Body of pancreas (tissue), 4 donors: ENCODE measurements at regions not wholly inside any gene's neighbourhood (a gene's known extent, or its start where the extent isn't known, plus 50 kb on each side); places are given as distances from the start of the nearest gene placed in this dataset.

ENCODE experiments used
- ATAC-seq: fragments of 150-250 bp; one replicate; pipeline ENCODE4 v1.9.1; 2016
- DNase-seq, 4 donors: peaks; one replicate each; pipeline ENCODE4 v3.0.0-alpha.2; 2019
- H3K27ac ChIP-seq, 4 donors: fragments of 200-600 bp; sonication (generic); 1 replicate in 3 of 4; 2 replicates in 1 of 4; pipeline versions ENCODE4 v1.5.1 to v1.6.1; 2016 to 2019; ENCODE audit warnings: mild to moderate bottlenecking in 1 of 4, mixed read lengths in 1 of 4, moderate library complexity in 1 of 4
- H3K27me3 ChIP-seq, 2 donors: fragments of 200-600 bp; sonication (generic); one replicate each; pipeline ENCODE4 v1.6.0; 2016; ENCODE audit warnings: mild to moderate bottlenecking in 1 of 2
- H3K36me3 ChIP-seq, 2 donors: fragments of 200-600 bp; sonication (generic); replicated peaks in 1 of 2; 2 replicates each; pipeline ENCODE4 v1.5.1; 2016; ENCODE audit warnings: low read depth in 2 of 2; ENCODE audit not compliant: insufficient read depth in 1 of 2
- H3K4me1 ChIP-seq: fragments of 200-600 bp; sonication (generic); one replicate; pipeline ENCODE4 v1.6.0; 2016
- H3K4me3 ChIP-seq, 2 donors: fragments of 200-600 bp; sonication (generic); 1 replicate in 1 of 2; 2 replicates in 1 of 2; pipeline ENCODE4 v1.5.1; 2016 to 2019
- H3K9me3 ChIP-seq, 3 donors: fragments of 200-600 bp; sonication (generic); 1 replicate in 2 of 3; 2 replicates in 1 of 3; pipeline ENCODE4 v1.5.1; 2016
- POLR2A ChIP-seq, 3 donors: fragments of 450-650 bp; IDR thresholded peaks; one replicate each; pipeline ENCODE4 v1.6.1; 2016; ENCODE audit warnings: antibody characterized with exemption in 3 of 3, mild to moderate bottlenecking in 2 of 3
- WGBS, 2 donors: methylation state at CpG; one replicate each; pipeline ENCODE4 v1.1.5; 2017; 5-methylcytosine and 5-hydroxymethylcytosine counted together
- intact Hi-C: fragments of 100-400 bp; cut with DNase I; formaldehyde crosslinking; loops from one replicate; pipeline ENCODE4 v1.15.1; 2023
- TF ChIP-seq, protein P1 (sequence below), 7 experiments: fragments of 450-650 bp in 4 of 7; fragments of 200-600 bp in 3 of 7; sonication (generic) in 3 of 7; IDR thresholded peaks; one replicate each; pipeline ENCODE4 v1.5.1; 2016 to 2019; ENCODE audit warnings: antibody characterized with exemption in 7 of 7

GRCh38 chr16:82328881-82329469 is 159.0 kb upstream of the MPHOSPH6 start:
- 35 to 43% methylated on average over 5 of the region's 5 CpGs for WGBS, 2 donors
- H3K27ac ChIP-seq = no peak overlapping the region
- no peaks in the 10 kb centered on the region for H3K36me3 ChIP-seq
- no peaks in the 10 kb centered on the region for H3K9me3 ChIP-seq
- no peak for TF ChIP-seq POLR2A (IDR thresholded peaks at IDR 0.05)
- TF ChIP-seq, protein P1, sequence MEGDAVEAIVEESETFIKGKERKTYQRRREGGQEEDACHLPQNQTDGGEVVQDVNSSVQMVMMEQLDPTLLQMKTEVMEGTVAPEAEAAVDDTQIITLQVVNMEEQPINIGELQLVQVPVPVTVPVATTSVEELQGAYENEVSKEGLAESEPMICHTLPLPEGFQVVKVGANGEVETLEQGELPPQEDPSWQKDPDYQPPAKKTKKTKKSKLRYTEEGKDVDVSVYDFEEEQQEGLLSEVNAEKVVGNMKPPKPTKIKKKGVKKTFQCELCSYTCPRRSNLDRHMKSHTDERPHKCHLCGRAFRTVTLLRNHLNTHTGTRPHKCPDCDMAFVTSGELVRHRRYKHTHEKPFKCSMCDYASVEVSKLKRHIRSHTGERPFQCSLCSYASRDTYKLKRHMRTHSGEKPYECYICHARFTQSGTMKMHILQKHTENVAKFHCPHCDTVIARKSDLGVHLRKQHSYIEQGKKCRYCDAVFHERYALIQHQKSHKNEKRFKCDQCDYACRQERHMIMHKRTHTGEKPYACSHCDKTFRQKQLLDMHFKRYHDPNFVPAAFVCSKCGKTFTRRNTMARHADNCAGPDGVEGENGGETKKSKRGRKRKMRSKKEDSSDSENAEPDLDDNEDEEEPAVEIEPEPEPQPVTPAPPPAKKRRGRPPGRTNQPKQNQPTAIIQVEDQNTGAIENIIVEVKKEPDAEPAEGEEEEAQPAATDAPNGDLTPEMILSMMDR (IDR thresholded peaks at IDR 0.05) = no peak
- no peaks in the 10 kb centered on the region for H3K27me3 ChIP-seq
- H3K4me1 ChIP-seq = peaks cover 33% of the 10 kb centered on the region
- intact Hi-C loops = no loop called here
- H3K4me3 ChIP-seq = no peak overlapping the region
- ATAC-seq (no peak), DNase-seq (no peak)

- no peak for ATAC-seq
- Histone ChIP-seq H3K4me3 (no peak overlapping the region), H3K9me3 (no peaks in the 10 kb centered on the region), H3K27ac (no peak overlapping the region), H3K4me1 (peaks cover 9% of the 10 kb centered on the region), H3K27me3 (no peaks in the 10 kb centered on the region), H3K36me3 (no peaks in the 10 kb centered on the region)
- TF ChIP-seq POLR2A (IDR thresholded peaks at IDR 0.05) = no peak
- TF ChIP-seq, protein P1 (IDR thresholded peaks at IDR 0.05) = no peak
- intact Hi-C loops = no loop called here
- no peak for DNase-seq
- WGBS, 2 donors = 89 to 96% methylated on average over 2 of the region's 2 CpGs
Measured at GRCh38 chr16:82323171-82323570, 153.1 kb upstream of the MPHOSPH6 start.

DNA sequence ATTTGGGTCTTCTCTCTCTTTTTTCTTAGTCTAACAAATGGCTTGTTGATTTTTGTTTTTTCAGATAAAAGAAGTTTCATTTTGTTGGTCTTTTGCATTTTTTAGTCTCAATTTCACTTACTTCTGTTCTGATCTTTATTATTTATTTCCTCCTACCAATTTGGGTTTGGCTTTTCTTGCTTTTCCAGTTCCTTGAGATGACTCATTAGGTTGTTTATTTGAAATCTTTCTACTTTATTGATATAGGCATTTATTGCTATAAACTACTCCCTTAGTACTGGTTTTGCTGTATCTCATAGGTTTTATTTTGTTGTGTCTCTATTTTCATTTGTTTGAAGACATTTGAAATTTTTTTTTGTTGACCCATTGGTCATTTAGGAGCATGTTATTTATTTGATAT is 152.2 kb upstream of the MPHOSPH6 start:
- no peaks in the 10 kb centered on the region for H3K36me3 ChIP-seq
- ATAC-seq (no peak), DNase-seq (no peak)
- no peak overlapping the region for H3K4me3 ChIP-seq
- H3K9me3 ChIP-seq = no peaks in the 10 kb centered on the region
- TF ChIP-seq, protein P1 (IDR thresholded peaks at IDR 0.05) = no peak
- TF ChIP-seq POLR2A (IDR thresholded peaks at IDR 0.05) = no peak
- intact Hi-C loops = no loop called here
- H3K27ac ChIP-seq = no peak overlapping the region
- peaks cover 18% of the 10 kb centered on the region for H3K4me1 ChIP-seq
- H3K27me3 ChIP-seq = no peaks in the 10 kb centered on the region

- Histone ChIP-seq H3K27me3 (no peaks in the 10 kb centered on the region), H3K27ac (no peak overlapping the region), H3K9me3 (no peaks in the 10 kb centered on the region), H3K36me3 (no peaks in the 10 kb centered on the region), H3K4me3 (no peak overlapping the region), H3K4me1 (peaks cover 18% of the 10 kb centered on the region)
- ATAC-seq (no peak), DNase-seq (no peak)
- no peak for TF ChIP-seq POLR2A (IDR thresholded peaks at IDR 0.05)
- WGBS, 2 donors = 70 to 74% methylated on average over 1 of the region's 1 CpG
- intact Hi-C loops = no loop called here
Measured at GRCh38 chr16:82319038-82319437, 149.0 kb upstream of the MPHOSPH6 start.

DNA sequence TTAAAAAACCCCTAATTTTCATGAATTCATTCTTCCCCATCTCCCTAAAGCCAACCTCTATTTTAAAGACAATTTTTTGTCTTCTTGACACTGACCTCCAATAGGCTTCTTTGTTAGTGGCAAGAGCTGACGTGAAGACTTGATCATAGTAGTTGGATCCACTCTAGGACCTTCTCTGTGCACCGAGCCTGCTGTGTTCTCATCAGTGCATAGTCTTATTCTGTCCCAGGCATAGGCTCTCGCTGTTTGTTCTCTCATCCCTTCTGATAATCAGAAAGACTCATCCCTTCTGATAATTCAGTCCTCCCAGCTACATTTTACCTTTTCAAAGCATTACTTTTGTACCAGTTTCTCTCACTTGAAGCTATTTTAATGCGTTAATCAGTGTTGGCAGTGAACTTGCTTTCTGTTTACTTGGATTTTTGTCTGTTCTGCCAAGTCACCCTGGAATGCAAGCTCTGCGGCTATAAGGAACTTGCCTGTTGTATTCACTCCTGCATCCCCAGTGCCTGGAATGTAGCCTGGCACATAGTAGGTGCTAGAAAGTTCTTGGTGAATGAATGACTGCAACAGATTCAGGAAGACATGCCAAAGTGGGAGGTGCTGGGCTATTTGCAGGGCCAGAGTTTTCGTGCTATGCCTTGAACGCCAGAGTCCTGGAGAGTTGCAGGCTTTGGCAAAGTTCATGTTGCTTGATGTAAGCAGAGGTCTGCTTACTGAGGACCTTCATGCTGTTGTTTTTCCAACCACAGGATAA is 147.6 kb upstream of the MPHOSPH6 start:
- Histone ChIP-seq H3K27ac (peak overlapping the region in 1 of 4 donors; percentile 45), H3K9me3 (no peaks in the 10 kb centered on the region), H3K4me1 (peaks cover 18% of the 10 kb centered on the region), H3K4me3 (no peak overlapping the region), H3K36me3 (no peaks in the 10 kb centered on the region), H3K27me3 (no peaks in the 10 kb centered on the region)
- ATAC-seq = peak; percentile 66
- intact Hi-C loops = no loop called here
- TF ChIP-seq, protein P1 (IDR thresholded peaks at IDR 0.05) = no peak
- no peak for TF ChIP-seq POLR2A (IDR thresholded peaks at IDR 0.05)
- WGBS, 2 donors = 48 to 49% methylated on average over 7 of the region's 7 CpGs
- DNase-seq = peak in 3 of 4 donors; percentile 11 to 31 (median 28)
